Choroid plexus epithelial cell (primary cell): ENCODE measurements at regions not wholly inside any gene's neighbourhood (a gene's known extent, or its start where the extent isn't known, plus 50 kb on each side); places are given as distances from the start of the nearest gene placed in this dataset.

Source experiments
- DNase-seq: peaks from one replicate; pipeline ENCODE4 v3.0.0-alpha.2; 2010; ENCODE audit warnings: low read depth
- H3K4me3 ChIP-seq: 2 replicates; pipeline ENCODE4 v1.5.1; 2011; ENCODE audit warnings: low read depth, mild to moderate bottlenecking, control low read depth, low read length, moderate library complexity
- CTCF ChIP-seq: conservative IDR thresholded peaks from 2 replicates; pipeline ENCODE4 v1.5.1; 2011; ENCODE audit warnings: low read depth, mild to moderate bottlenecking, control low read depth, inconsistent platforms, low read length, moderate library complexity

GRCh38 chr13:50149932-50150331 is 134.7 kb downstream of the KCNRG start:
- no peak overlapping the region for H3K4me3 ChIP-seq
- DNase-seq = peak; percentile 31
- TF ChIP-seq CTCF = no peak

- TF ChIP-seq CTCF = no peak
- peak; percentile 11 for DNase-seq
Observed at GRCh38 chr13:50152224-50152623, 137.0 kb downstream of the KCNRG start.

GRCh38 chr13:50152655-50153309 is 137.5 kb downstream of the KCNRG start:
- no peak overlapping the region for H3K4me3 ChIP-seq
- DNase-seq = no peak
- no peak for TF ChIP-seq CTCF

More at GRCh38 chr13:50152224-50152623, 137.0 kb downstream of the KCNRG start:
- H3K4me3 ChIP-seq = no peak overlapping the region

- TF ChIP-seq CTCF = no peak
- H3K4me3 ChIP-seq = no peak overlapping the region
- DNase-seq = no peak
Observed at GRCh38 chr13:50153401-50153800, 138.2 kb downstream of the KCNRG start.

- H3K4me3 ChIP-seq = no peak overlapping the region
- no peak for TF ChIP-seq CTCF
- no peak for DNase-seq
Observed at GRCh38 chr13:50153876-50154275, 138.6 kb downstream of the KCNRG start.

GRCh38 chr13:50154697-50155096 is 139.5 kb downstream of the KCNRG start:
- no peak for DNase-seq
- no peak for TF ChIP-seq CTCF
- H3K4me3 ChIP-seq = no peak overlapping the region

GRCh38 chr13:50156140-50156539 is 140.9 kb downstream of the KCNRG start:
- DNase-seq = peak; percentile 84
- H3K4me3 ChIP-seq = no peak overlapping the region
- TF ChIP-seq CTCF = no peak
